NCI-H146 (cell line): ENCODE measurements at regions not wholly inside any gene's neighbourhood (a gene's known extent, or its start where the extent isn't known, plus 50 kb on each side); places are given as distances from the start of the nearest gene placed in this dataset.

Experiments used
- DNase-seq: peaks from one replicate; lab custom pipeline; 2025; lab: John Stamatoyannopoulos, UW

DNA sequence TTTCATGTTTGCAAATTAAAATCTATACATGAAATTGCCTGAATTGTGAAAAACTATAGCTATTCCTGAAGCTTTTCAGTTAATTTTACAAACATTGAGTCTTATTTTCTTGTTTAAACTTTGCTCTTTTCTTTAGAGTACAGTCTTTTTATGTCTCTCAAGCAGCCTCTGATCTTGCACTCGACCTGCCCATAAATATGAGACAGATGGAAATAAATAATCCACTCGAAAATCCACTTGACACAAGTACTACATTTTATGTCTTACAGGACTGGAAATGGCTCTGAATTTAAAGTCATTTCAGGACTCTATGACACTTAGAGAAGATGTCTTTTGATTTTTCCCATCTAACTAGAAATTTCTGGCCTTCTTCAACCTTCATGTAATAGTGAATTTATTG is 283.8 kb downstream of the USP25 start:
- no peak for DNase-seq

DNA sequence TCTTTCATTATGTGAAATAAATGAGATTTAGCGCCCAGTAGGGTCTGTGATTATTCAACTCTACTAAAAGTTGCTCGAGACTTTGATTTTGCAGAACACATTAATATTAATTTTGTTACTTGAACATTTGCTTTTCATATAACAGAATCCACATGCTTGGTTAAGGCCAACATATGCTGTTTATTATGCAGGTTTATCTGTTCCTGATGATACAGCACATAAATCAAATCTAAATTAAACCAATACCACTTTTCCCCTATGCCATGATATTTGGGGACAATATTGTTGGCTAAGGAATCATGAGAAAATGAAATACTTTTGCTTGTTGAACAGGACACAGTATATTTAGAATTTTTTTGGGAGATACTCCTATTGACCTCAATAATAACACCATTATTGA is 291.1 kb downstream of the USP25 start:
- DNase-seq, result no peak

GRCh38 chr21:16022116-16022515 is 292.3 kb downstream of the USP25 start:
- DNase-seq, result no peak

DNA sequence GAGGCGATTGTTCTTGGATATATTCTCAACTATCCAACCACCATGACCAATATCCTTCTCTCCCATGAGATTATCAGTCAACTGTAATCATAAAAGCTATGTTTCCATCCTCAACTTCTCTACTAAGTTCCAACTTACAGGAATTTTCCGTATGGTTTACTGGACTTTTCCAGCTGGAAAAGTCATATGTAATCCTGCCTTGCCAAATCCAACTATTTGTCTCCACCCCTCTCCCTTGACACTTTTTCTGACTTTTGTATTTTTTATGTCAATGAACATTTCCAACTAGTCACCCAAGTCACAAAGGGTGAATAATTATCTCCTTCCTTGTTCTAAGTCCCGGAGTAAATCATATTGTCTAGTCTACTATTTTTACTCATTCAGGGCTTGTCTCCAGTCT is 293.1 kb downstream of the USP25 start:
- DNase-seq, result no peak

DNA sequence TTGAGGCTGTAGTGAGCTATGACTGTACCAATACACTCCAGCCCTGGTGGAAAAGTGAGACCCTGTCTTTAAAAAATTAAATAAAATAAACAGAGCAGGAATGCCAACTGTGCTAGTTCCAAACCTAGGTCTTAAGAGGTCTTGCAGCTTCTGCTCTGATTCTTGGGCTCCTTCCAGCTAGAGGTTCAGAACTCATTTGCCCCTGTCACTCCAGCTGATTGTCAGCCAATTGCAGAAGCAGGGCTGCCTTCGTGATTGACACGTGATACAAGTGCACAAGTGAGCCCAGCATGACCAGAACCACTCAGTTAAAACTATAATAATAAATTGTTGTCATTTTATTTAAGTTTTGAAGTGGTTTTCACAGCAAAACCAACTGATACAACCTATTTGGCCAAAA is 298.4 kb downstream of the USP25 start:
- DNase-seq, result no peak

DNA sequence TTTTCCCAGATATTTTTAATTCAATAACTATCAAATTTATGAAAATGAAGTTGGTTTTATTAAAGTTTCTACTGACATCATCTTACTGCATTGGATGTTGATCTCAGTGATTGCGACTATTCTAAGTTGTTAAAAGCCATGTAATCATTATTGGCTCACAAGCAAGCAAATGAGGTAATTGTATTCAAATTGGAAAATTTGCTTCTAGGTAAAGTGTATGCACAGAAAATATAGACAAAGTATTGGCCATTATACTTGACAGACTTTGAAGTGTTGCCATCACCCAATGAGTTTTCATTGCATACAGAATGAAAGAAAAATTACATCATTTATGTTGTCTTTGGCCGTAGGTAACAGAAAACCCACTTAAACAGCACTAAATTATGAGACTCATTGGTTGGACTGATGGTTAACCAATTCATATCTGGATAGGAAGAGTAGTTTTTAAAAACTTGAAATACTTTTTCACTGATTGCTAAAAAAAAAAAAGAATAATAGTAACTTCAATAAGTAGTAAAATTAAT is 299.2 kb downstream of the USP25 start:
- DNase-seq, result no peak

GRCh38 chr21:16033193-16033592 is 303.4 kb downstream of the USP25 start:
- no peak for DNase-seq

DNA sequence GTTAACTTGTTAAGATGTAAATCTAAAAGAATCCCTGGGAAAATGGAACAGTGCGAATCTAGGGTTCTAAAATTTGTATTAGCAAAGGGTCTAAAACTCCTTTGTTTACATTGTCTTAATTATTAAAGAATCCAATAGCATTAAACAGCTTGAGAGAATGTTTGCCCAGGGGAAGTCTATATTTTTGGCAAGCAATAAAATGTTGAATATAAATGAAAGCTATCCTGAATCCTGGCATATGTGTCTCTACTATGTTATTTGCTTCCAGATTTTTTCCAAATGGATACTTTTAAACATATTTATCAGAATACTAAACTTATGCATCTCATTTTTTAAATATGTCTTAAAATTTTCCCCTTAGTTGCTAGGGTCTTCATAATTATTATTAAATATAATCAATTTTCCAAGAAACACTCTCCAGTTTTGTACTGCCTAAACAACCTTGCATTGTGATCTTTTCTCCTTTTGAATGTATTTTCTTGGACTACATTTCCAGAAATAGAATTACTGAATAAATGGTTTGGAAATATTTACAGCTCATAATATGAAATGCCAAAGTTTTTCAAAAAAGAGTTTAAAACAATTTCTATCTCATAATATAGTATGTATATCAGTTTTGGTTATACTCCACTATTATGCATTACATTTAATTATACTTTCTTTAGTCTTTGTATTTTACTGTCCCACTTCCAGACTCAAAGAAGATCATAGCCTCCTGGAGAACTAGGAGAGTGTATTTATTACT is 304.8 kb downstream of the USP25 start:
- DNase-seq, result no peak

DNA sequence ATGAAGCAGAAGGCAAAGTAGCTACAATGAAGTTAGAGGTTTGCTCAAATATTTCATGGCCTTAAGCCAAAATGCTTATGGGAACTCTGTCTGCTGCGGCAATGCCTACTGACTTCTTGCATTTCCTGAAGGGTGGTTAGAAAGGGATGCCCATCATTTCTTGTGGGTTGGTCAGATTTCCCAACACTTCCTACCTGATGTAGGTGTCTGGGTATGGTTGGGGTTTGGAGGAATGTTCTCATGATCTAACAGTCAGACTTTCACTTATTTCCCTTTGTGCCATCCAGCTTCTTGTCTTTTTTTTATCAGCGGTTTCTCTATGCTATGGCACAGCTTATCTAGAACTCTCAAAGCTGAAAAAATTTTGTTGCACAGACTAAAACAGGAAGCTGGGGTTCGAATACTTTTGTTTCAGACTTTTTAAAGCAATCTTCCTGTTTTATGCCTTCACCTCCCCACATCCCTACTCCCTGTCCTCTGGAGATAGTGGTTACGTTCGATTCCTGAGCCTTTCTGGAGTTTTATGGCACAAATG is 307.7 kb downstream of the USP25 start:
- no peak for DNase-seq

GRCh38 chr21:16040601-16041000 is 310.8 kb downstream of the USP25 start:
- no peak for DNase-seq

- DNase-seq, result no peak
These were observed 314.9 kb downstream of the USP25 start for GRCh38 chr21:16044676-16045075.

- DNase-seq, result no peak
These were observed 317.0 kb downstream of the USP25 start for GRCh38 chr21:16046656-16047330.

- no peak for DNase-seq
These were observed 318.1 kb downstream of the USP25 start for GRCh38 chr21:16047904-16048303.

GRCh38 chr21:16055014-16055413 is 325.2 kb downstream of the USP25 start:
- no peak for DNase-seq

GRCh38 chr21:16058896-16059295 is 329.1 kb downstream of the USP25 start:
- DNase-seq, result no peak

GRCh38 chr21:16059981-16060380 is 330.2 kb downstream of the USP25 start:
- DNase-seq, result no peak

GRCh38 chr21:16061194-16061593 is 331.4 kb downstream of the USP25 start:
- no peak for DNase-seq

- no peak for DNase-seq
These were observed 339.7 kb downstream of the USP25 start for GRCh38 chr21:16069178-16070112.

DNA sequence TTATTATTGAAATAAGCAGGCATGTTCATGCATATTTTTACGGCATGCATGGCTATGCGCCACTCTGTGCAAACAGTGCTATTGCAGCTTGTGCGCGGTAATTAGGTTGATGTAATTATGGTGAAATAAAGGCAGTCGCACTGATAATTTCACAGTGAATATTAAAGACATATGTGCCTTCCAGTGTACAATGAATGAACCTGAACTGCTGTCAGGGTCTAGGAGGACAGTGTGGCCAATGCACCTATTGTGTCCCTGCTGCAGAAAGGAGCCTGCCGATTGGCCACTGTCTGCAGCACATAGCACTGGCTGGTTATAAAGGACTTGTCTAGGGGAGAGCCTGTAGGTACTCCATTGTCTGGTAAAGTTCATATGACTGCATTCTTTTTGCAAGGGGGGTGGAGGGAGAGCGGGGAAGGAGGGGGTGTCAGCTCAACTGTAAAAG is 340.4 kb downstream of the USP25 start:
- no peak for DNase-seq

GRCh38 chr21:16071092-16071491 is 341.3 kb downstream of the USP25 start:
- no peak for DNase-seq

DNA sequence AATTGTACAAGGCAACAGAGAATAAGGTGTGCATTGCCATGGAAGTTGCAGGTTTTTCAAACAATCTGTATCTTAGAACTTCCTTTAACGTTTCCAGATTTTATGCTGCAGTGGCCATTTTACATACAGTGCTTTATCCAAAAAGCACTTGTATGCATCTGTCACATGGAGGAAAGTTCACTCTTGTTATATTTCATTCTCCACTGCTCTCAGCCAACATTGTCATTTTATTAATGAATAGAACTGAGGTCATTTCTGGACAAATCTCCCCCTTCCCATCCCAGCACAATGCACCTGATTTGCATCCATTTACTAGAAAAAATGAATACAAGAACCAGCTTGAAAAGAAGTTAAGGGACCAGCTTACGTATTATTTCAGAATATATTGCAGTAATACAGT is 342.0 kb downstream of the USP25 start:
- no peak for DNase-seq

- DNase-seq, result no peak
These were observed 342.4 kb downstream of the USP25 start for GRCh38 chr21:16072221-16072620.
